HG02610 (cell line): ENCODE measurements at regions not wholly inside any gene's neighbourhood (a gene's known extent, or its start where the extent isn't known, plus 50 kb on each side); places are given as distances from the start of the nearest gene placed in this dataset.

Source experiments
- ATAC-seq: cut with Tn5 transposase; IDR thresholded peaks from one replicate; pipeline ENCODE4 v1.9.1; 2021; ENCODE audit warnings: mild to moderate bottlenecking, moderate library complexity; ENCODE audit not compliant: unreplicated experiment

DNA sequence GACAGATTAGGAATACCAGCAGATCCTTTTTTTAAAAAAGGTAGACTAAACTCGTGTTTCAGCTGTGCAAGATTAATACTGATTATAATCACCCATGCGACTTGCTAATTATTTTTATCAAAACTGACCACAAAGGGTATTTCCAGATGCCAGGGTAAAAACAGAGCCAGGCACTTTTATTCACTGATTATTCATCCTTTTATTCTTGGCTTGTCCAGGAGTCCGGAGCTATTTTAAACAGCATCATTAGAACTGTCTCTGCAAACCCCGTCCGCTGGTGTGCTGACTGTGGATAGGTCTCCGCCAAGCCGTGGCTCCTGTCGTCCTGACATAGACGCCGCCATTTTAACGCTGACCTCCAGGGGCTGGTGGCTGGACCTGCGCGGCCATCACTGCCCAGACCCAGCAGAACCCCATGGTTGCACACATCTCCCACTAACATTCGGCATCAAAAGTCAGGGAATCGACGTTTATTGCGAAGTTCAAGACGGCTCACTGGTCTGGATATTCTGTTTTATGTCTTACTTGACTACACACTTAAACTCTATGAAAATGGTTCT lies 364.8 kb downstream of the THBS2 start:
- no peak for ATAC-seq

- ATAC-seq, result no peak
These were observed 365.5 kb downstream of the THBS2 start for GRCh38 chr6:168888102-168888501.

- no peak for ATAC-seq
These were observed 366.0 kb downstream of the THBS2 start for GRCh38 chr6:168887621-168888020.

GRCh38 chr6:168886964-168887363 lies 366.7 kb downstream of the THBS2 start:
- no peak for ATAC-seq

DNA sequence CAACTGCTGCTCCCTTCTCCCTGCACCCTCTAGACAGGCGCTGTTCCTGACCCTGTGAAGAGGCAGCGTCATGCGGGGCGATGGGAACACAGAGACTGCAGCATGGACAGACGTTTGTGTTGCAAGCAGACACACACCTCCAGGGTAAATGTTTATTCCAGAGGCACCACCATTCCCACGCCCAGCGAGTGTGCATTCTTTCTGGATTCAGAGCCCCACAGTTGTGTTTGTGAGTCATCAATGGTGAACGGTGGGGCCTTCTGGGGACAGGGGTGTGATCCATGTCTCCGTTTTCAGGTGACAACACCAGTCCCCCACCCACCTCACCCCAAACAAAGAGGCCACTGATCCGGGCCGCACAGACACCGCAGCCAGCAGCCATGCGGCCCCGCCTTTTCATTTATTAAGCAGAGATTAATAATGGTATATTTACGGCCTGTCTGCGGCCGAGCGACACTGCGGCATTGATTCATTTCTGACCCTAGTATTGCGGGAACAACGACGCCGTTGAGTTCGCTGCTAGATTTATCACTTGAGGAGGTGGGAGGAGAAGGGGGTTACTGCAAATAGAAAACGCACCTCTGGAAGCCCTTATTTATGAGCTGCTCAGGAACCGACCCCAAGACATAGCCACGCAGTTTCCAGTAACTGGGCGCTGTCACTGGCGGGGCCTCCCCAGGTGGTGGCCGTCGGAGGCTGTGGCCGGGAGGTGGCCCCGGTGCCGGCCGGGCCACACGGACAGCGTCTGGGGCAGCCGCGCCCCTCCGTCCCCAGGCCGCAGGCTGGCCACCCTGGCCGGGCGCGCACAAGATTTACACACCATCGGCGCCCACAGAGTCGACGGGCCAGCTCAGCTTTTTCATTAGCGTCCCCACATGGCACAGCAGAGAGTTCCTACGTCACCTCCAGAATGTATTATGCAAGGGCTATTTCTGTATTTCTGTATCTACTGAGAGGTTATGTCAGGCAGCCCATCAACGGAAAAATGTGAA lies 367.6 kb downstream of the THBS2 start:
- ATAC-seq, result no peak

GRCh38 chr6:168885196-168885595 lies 368.4 kb downstream of the THBS2 start:
- ATAC-seq, result no peak

DNA sequence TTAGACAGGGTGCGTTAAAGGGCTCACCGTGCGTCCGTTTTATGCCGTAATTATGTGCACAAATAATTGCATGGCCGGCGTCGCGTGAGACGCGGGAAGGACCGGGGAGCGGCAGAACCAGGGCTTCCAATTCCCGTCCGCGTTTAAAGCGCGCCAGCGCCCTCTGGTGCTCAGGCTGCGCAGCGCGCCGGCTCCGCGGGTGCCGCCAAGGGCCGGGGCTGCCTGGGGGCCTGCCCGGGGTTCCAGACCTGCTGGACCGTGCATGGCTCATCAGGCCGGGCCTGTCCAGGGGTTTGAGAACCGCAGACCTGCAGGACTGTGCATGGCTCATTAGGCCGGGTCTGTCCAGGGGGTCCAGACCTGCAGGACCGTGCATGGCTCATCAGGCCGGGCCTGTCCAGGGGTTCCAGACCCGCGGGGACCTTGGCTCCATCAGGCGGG lies 369.0 kb downstream of the THBS2 start:
- peak; percentile 74 for ATAC-seq

DNA sequence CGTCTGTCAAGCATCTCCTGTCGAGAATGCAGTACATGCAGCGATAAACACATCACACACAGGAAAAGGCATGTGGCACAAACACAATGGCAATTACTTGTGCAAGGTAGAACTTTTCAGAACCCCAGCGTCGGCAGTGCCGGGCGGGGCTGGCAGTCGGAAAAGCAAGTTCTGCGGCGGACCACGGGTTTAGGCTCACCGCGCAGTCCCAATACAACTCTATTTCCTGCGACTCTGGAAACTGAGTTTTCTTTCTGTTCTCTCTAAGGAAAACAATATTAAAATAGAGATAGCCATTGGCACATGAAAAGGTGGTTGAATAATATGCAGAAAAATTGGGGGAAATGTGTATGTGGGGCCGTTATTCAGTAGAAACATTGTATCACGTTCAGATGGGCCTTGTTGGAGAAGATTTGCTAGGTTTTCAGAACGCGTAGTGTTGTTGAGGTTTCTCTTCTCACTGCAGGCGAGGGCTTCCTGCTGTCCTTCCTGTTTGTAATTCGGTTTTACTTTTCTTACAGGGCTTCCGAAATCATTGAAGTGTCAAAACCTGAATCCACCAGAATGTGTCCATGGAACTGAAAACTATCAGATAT lies 369.5 kb downstream of the THBS2 start:
- ATAC-seq, result peak; percentile 28

DNA sequence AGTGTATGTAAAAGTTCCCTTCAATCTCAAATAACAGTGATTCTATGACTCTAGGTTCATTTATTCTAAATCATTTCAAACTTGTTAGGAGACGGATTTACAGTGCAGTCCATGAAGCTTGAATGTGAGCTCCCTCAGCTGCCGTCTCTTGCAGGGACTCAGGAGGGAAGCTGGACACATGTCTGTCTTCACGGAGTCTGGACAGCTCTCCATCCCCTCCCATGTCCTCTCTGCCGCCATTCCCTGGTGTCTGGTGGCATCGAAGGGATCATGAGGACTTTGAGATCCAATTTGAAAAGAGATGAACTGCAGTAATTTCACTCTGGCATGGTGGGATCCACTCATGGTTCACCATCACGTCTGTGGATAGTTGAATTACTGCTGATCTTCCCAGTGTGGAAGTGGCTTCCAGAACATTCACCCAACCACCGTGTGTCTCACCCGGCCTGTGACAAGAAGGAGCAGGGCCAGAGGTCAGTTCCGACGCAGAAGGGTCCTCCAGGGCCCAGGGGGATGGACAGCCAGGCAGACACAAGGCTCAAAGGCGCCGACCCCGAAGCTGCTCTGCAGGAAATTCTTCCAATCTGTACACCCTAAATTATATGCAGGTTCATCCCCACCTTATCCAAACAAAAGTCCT lies 370.1 kb downstream of the THBS2 start:
- no peak for ATAC-seq

DNA sequence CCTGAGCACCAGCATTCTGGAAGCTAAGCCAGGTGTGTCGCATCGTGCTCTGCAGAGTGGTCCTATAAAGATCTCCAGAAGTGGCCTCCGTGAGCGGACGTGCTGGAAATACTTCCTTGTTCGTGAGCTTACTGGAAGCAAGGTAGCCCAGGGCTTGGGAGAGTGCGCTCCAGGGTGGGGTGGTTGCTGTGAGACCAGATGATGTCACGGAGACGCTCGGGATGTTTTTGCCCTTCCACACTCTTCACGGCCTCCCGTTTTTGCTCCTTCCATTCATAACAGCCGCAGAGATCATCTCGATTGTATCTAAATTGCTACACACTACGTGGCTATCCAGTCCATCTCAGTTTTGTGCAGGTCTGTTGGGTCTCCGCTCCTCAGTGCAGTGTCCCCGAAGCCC lies 373.4 kb downstream of the THBS2 start:
- no peak for ATAC-seq

DNA sequence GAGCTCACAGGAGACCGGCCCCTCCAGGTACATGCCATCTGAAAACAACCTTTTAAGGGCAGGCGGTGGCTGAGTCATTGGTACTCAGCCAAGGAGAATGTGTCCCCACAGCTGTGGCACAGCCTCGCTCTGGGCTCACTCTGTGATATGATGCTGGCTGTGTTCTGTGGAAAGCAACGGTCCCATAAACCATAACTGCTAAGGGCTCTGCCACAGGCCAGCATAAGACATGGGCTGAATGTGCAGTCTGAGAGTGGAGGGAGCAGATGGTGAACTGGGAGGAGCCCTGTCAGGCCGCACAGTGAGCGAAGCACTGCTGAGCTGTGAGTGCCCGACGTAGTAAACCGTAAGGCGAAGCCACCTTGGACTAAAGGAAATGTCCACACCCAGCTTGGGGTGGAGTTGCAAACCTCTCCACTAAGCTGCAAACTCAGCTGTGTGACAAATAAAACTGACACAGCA lies 375.8 kb downstream of the THBS2 start:
- ATAC-seq, result no peak

DNA sequence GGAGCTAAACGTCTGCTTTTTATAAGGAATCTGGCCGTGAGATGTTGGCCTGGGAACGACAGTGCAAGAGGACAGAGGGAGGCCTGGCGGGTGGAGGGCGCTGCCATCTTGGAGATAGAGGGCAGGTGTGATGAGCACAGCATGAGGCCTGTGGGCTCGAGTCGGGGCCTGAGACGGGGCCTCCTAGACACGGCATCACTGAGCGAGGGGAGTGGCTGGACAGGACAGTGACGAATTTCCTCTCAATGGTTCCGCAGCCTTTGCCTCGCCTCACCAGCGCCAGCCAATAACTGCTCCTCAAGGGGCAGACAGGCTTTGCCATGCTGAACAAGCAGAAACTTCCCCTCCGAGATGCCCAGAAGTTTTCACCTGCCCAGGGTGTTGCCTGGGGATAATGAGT lies 376.7 kb downstream of the THBS2 start:
- no peak for ATAC-seq

GRCh38 chr6:168875811-168876576 lies 377.7 kb downstream of the THBS2 start:
- ATAC-seq, result no peak

DNA sequence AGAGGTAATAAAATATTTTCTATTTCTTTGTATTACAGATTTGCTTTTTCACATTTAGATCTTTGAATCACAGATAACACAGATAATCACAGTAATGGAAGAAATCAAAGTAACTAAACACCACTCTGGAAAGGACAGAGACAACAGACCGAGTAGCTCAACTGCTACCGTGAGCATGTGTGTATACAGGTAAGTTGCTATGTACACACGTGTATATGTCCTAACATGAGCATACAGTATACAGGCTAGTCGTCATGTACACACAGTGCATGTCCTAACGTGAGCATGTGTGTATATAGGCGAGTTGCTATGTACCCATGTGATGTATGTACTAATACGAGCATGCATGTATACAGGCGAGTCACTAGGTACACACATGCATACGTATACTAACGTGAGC lies 379.0 kb downstream of the THBS2 start:
- no peak for ATAC-seq

- ATAC-seq, result no peak
These were observed 380.1 kb downstream of the THBS2 start for GRCh38 chr6:168873278-168874190.

DNA sequence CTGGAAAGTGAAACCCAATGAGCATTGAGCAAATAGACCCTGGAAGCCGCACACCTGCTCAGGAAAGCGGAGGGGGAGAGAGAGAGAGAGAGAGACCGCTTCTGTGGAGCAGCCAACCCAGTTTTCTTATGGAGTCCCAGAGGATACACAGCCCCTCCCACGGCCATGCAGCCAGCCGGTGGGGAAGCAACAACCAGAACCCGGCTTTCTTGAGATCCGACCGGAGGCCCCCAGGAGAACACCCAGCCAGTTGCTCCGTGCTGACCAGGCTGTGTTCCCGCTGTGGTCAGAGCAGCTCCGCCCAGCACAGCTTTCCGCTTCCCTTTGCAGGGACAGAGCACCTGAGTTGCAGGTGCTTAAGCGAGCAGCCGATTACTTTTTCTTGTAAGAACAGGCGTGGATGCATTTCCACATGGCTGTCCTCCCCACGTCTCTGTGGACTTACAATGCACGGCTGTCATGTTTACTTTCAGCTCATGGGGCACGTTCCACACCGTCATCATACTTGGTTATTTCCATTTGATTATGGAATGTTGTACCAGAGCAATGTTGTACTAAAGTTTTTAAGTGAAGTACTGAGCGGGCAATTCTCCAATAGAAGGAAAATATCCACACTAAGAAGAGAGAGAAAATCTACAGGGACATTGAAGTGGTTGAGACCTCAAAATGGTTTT lies 381.9 kb downstream of the THBS2 start:
- no peak for ATAC-seq

DNA sequence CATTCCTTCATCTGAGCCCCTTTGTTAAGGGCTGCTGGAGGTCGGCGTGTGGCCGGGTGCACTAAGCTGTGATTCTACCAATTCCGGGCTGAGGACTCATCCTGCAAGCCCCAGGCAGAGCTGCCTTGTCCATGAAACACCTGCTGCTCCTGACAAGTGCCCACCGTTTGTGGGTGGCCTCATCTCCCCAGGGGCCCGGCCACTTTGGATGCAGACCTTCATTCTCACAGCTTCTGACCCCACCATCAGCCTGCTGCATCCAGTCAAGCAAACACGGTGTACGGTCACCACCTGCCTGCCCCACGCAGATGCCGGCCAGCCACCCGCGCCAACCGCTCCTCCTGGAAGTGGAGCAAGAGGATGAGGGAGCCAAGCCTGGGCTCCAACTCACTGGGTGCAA lies 382.7 kb downstream of the THBS2 start:
- ATAC-seq, result no peak

DNA sequence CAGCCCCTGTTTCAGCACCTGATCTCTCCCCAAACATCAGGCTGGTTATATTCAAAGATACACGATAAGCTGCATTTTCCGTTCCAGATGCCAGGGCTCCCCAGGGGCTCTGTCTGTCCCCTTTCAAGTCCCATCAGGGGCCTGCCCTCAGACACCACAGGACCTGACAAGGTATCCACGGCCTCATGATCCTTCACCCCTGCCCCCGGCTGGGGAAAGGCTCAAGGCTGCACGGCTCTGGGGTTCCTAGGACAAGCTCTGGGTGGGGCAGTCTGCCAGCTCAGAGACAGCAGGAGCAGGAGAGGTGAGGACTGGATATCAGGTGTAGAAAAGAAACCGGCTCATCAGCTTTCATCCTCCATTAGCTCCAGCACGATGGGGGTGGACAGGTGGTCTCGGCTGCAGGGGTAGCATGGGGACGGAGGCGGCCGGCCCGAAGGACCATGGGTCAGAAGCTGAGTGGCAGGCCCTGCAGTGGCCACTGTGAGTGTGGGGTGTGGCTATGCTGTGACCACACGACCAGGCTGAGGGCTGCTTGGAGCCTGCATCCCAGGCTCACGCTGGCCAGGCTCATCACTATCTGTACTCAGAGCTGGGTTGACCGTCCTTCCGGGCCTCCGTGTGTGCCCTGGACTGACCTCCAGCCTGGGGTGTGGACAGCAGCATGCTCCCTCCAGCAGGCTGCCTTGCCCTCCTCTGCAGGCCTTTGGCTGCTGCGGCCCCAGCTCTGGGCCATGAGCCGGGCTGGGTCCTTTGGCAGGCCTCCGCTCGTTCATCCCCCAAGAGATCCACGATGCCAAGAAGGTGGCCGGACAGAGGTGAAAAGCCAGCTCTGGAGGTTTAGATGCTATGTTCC lies 386.2 kb downstream of the THBS2 start:
- ATAC-seq, result no peak
